Panc1 (cell line): ENCODE measurements at regions not wholly inside any gene's neighbourhood (a gene's known extent, or its start where the extent isn't known, plus 50 kb on each side); places are given as distances from the start of the nearest gene placed in this dataset.

ENCODE experiments used
- CTCF ChIP-seq: fragments of 450-650 bp; IDR thresholded peaks from 2 replicates; pipeline ENCODE4 v1.5.1; 2017; ENCODE audit warnings: mild to moderate bottlenecking
- POLR2AphosphoS5 ChIP-seq: IDR thresholded peaks from 2 replicates; pipeline ENCODE4 v1.6.1; 2012; ENCODE audit warnings: mild to moderate bottlenecking, low read depth, low read length, moderate library complexity
- REST ChIP-seq, 2 experiments: IDR thresholded peaks; 2 replicates each; pipeline ENCODE4 v1.6.1; 2011 to 2012; ENCODE audit warnings: low read depth in 2 of 2, control low read depth in 1 of 2, low read length in 1 of 2, mild to moderate bottlenecking in 1 of 2, moderate library complexity in 1 of 2; ENCODE audit not compliant: insufficient read depth in 1 of 2
- SIN3A ChIP-seq: IDR thresholded peaks from 2 replicates; pipeline ENCODE4 v1.6.1; 2012; ENCODE audit warnings: low read depth, mild to moderate bottlenecking, low read length, moderate library complexity, borderline replicate concordance; ENCODE audit not compliant: insufficient read depth
- TCF7L2 ChIP-seq: IDR thresholded peaks from 2 replicates; pipeline ENCODE4 v1.6.1; 2011; ENCODE audit warnings: mild to moderate bottlenecking, low read depth, low read length, inconsistent platforms

GRCh38 chr13:65592731-65593130 lies 1637.4 kb downstream of the PCDH9 start:
- TF ChIP-seq CTCF: no peak
- no peak for TF ChIP-seq POLR2AphosphoS5
- no peak for TF ChIP-seq REST (IDR thresholded peaks at IDR 0.05; ENCODE audit: insufficient read depth in 1 of 2, low read depth in 2 of 2, low read length in 1 of 2)
- TF ChIP-seq SIN3A: no peak
- no peak for TF ChIP-seq TCF7L2
